ENCODE measurements at regions not wholly inside any gene's neighbourhood (a gene's known extent, or its start where the extent isn't known, plus 50 kb on each side); places are given as distances from the start of the nearest gene placed in this dataset.

DNA sequence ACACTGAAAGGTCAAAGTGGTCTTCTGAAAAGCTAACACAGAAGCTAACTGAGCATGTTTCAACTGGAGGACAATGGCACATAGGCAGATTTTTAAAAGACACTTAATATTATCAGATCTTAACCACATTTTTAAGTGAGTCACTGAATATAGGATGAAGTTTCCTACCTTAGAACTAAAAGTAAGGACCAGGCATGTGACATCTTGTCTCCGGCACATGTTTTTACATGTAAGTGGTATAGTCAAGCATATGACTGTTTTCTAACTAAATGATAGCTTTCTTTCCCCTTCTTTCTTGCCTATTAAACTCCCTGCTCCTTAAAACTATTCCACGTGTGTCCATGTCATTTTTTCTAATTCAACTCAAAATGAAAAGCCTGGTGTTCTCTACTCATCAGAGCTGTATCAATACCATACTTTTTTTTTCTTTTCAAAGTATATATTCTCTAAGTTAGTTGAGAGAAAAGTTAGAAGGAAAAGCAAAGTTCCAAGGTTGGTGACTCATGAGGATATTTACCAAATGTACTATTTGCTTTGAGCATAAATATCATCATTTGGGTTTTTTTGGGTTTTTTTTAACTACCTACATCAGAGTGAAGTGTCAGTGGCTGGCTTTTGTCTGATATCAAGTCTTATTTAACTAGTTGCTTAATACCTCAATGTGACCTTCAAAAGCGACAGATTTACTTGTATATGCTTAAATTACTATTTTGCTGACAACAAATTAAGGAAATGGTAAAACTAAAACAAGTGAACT lies 127.5 kb downstream of the CRPPA start:
- TF ChIP-seq, protein P1, sequence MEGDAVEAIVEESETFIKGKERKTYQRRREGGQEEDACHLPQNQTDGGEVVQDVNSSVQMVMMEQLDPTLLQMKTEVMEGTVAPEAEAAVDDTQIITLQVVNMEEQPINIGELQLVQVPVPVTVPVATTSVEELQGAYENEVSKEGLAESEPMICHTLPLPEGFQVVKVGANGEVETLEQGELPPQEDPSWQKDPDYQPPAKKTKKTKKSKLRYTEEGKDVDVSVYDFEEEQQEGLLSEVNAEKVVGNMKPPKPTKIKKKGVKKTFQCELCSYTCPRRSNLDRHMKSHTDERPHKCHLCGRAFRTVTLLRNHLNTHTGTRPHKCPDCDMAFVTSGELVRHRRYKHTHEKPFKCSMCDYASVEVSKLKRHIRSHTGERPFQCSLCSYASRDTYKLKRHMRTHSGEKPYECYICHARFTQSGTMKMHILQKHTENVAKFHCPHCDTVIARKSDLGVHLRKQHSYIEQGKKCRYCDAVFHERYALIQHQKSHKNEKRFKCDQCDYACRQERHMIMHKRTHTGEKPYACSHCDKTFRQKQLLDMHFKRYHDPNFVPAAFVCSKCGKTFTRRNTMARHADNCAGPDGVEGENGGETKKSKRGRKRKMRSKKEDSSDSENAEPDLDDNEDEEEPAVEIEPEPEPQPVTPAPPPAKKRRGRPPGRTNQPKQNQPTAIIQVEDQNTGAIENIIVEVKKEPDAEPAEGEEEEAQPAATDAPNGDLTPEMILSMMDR (conservative IDR thresholded peaks at IDR 0.05; ENCODE audit: low read depth in 2 of 2) = no peak
- TF ChIP-seq POLR2AphosphoS5 (IDR thresholded peaks at IDR 0.05; ENCODE audit: low read depth) (no peak), ZNF114 (CRISPR knock-in tag; IDR thresholded peaks at IDR 0.05) (no peak), CREB1 (CRISPR knock-in tag; IDR thresholded peaks at IDR 0.05; ENCODE audit: low read depth) (no peak), EZH2phosphoT487 (IDR thresholded peaks at IDR 0.05; ENCODE audit: unreplicated experiment) (no peak), EZH2 (IDR thresholded peaks at IDR 0.05; ENCODE audit: low read depth, unreplicated experiment) (no peak)
- TF ChIP-seq, protein P2, sequence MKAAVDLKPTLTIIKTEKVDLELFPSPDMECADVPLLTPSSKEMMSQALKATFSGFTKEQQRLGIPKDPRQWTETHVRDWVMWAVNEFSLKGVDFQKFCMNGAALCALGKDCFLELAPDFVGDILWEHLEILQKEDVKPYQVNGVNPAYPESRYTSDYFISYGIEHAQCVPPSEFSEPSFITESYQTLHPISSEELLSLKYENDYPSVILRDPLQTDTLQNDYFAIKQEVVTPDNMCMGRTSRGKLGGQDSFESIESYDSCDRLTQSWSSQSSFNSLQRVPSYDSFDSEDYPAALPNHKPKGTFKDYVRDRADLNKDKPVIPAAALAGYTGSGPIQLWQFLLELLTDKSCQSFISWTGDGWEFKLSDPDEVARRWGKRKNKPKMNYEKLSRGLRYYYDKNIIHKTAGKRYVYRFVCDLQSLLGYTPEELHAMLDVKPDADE (IDR thresholded peaks at IDR 0.05) = no peak
- TF ChIP-seq, protein P3, sequence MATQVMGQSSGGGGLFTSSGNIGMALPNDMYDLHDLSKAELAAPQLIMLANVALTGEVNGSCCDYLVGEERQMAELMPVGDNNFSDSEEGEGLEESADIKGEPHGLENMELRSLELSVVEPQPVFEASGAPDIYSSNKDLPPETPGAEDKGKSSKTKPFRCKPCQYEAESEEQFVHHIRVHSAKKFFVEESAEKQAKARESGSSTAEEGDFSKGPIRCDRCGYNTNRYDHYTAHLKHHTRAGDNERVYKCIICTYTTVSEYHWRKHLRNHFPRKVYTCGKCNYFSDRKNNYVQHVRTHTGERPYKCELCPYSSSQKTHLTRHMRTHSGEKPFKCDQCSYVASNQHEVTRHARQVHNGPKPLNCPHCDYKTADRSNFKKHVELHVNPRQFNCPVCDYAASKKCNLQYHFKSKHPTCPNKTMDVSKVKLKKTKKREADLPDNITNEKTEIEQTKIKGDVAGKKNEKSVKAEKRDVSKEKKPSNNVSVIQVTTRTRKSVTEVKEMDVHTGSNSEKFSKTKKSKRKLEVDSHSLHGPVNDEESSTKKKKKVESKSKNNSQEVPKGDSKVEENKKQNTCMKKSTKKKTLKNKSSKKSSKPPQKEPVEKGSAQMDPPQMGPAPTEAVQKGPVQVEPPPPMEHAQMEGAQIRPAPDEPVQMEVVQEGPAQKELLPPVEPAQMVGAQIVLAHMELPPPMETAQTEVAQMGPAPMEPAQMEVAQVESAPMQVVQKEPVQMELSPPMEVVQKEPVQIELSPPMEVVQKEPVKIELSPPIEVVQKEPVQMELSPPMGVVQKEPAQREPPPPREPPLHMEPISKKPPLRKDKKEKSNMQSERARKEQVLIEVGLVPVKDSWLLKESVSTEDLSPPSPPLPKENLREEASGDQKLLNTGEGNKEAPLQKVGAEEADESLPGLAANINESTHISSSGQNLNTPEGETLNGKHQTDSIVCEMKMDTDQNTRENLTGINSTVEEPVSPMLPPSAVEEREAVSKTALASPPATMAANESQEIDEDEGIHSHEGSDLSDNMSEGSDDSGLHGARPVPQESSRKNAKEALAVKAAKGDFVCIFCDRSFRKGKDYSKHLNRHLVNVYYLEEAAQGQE (IDR thresholded peaks at IDR 0.05; ENCODE audit: unreplicated experiment) = no peak

Data from GM23338 (cell line).